IMR-90 (cell line): ENCODE measurements at regions not wholly inside any gene's neighbourhood (a gene's known extent, or its start where the extent isn't known, plus 50 kb on each side); places are given as distances from the start of the nearest gene placed in this dataset.

Source experiments
- CEBPB ChIP-seq: IDR thresholded peaks from 2 replicates; pipeline ENCODE4 v1.6.1; 2012; ENCODE audit warnings: low read depth, low read length, improper control_type of control experiment
- CTCF ChIP-seq: conservative IDR thresholded peaks from 2 replicates; pipeline ENCODE4 v1.5.1; 2012; ENCODE audit warnings: mild to moderate bottlenecking, low read depth, low read length, improper control_type of control experiment
- ELK1 ChIP-seq: fragments of 150-350 bp; IDR thresholded peaks from 2 replicates; pipeline ENCODE4 v1.6.1; 2016; ENCODE audit warnings: low read depth, mild to moderate bottlenecking, low read length, moderate library complexity, borderline replicate concordance
- MAZ ChIP-seq: IDR thresholded peaks from 2 replicates; pipeline ENCODE4 v1.6.1; 2012; ENCODE audit warnings: low read depth, mild to moderate bottlenecking, low read length, improper control_type of control experiment, moderate library complexity, borderline replicate concordance
- MXI1 ChIP-seq: IDR thresholded peaks from 2 replicates; pipeline ENCODE4 v1.6.1; 2012; ENCODE audit warnings: low read depth, mild to moderate bottlenecking, low read length, moderate library complexity, borderline replicate concordance
- POLR2A ChIP-seq: IDR thresholded peaks from 2 replicates; pipeline ENCODE4 v1.6.1; 2012; ENCODE audit warnings: mild to moderate bottlenecking, low read depth, low read length
- RAD21 ChIP-seq: IDR thresholded peaks from 2 replicates; pipeline ENCODE4 v1.6.1; 2012; ENCODE audit warnings: low read length, improper control_type of control experiment
- RCOR1 ChIP-seq: IDR thresholded peaks from 2 replicates; pipeline ENCODE4 v1.6.1; 2012; ENCODE audit warnings: mild to moderate bottlenecking, low read length, improper control_type of control experiment; ENCODE audit not compliant: insufficient replicate concordance
- SMC3 ChIP-seq: fragments of 150-350 bp; IDR thresholded peaks from 2 replicates; pipeline ENCODE4 v1.6.1; 2016; ENCODE audit warnings: low read depth, mild to moderate bottlenecking, antibody characterized with exemption, low read length, moderate library complexity
- USF2 ChIP-seq: fragments of 150-350 bp; IDR thresholded peaks from 2 replicates; pipeline ENCODE4 v1.6.1; 2017; ENCODE audit warnings: mild to moderate bottlenecking, antibody characterized with exemption, low read length, low read depth

GRCh38 chr2:160837416-160837815 is 322.8 kb upstream of the TANK start:
- no peak for TF ChIP-seq POLR2A
- TF ChIP-seq CTCF: no peak
- TF ChIP-seq USF2: no peak
- no peak for TF ChIP-seq RCOR1
- no peak for TF ChIP-seq MXI1
- no peak for TF ChIP-seq ELK1
- no peak for TF ChIP-seq CEBPB
- TF ChIP-seq SMC3: no peak
- TF ChIP-seq MAZ: no peak
- TF ChIP-seq RAD21: no peak
